Neural cell (in vitro differentiated cells): ENCODE measurements at regions not wholly inside any gene's neighbourhood (a gene's known extent, or its start where the extent isn't known, plus 50 kb on each side); places are given as distances from the start of the nearest gene placed in this dataset.

ENCODE experiments used
- H2AFZ ChIP-seq: fragments of 200-600, 300-800 bp; sonication (generic), shearing (Covaris generic); 2 replicates; pipeline ENCODE4 v1.6.0; 2014; ENCODE audit warnings: low read depth, mild to moderate bottlenecking, antibody characterized with exemption, low read length, moderate library complexity
- H3F3A ChIP-seq: fragments of 200-600 bp; shearing (Covaris generic); 2 replicates; pipeline ENCODE4 v1.6.1; 2016; ENCODE audit warnings: mild to moderate bottlenecking, moderate library complexity, mixed read lengths, antibody characterized with exemption, low read length; ENCODE audit not compliant: insufficient read depth, poor library complexity, severe bottlenecking
- H3K27ac ChIP-seq: fragments of 200-600, 300-800 bp; sonication (generic), shearing (Covaris generic); 2 replicates; pipeline ENCODE4 v1.5.1; 2014; ENCODE audit warnings: mild to moderate bottlenecking, low read length, moderate library complexity
- H3K27me3 ChIP-seq: fragments of 300-800, 200-600 bp; sonication (generic), shearing (Covaris generic); 2 replicates; pipeline ENCODE4 v1.6.0; 2014; ENCODE audit warnings: mild to moderate bottlenecking, low read depth, low read length, moderate library complexity; ENCODE audit not compliant: insufficient read depth
- H3K36me3 ChIP-seq: fragments of 300-800, 200-600 bp; sonication (generic), shearing (Covaris generic); 2 replicates; pipeline ENCODE4 v1.5.1; 2014; ENCODE audit warnings: mild to moderate bottlenecking, antibody characterized with exemption, low read length, moderate library complexity; ENCODE audit not compliant: insufficient read depth
- H3K4me2 ChIP-seq: fragments of 300-800, 200-600 bp; sonication (generic), shearing (Covaris generic); 2 replicates; pipeline ENCODE4 v1.6.0; 2014; ENCODE audit warnings: mild to moderate bottlenecking, low read length
- H3K4me3 ChIP-seq: fragments of 300-800, 200-600 bp; sonication (generic), shearing (Covaris generic); 2 replicates; pipeline ENCODE4 v1.5.1; 2014; ENCODE audit warnings: mild to moderate bottlenecking, low read length, moderate library complexity
- H3K79me2 ChIP-seq: fragments of 200-600 bp; shearing (Covaris generic); replicated peaks from 2 replicates; pipeline ENCODE4 v1.6.0; 2014; ENCODE audit warnings: mild to moderate bottlenecking, low read length, moderate library complexity; ENCODE audit not compliant: insufficient read depth
- H3K9ac ChIP-seq: fragments of 300-800, 200-600 bp; sonication (generic), shearing (Covaris generic); 2 replicates; pipeline ENCODE4 v1.6.1; 2016; ENCODE audit warnings: mild to moderate bottlenecking, low read length, mixed read lengths
- H3K9me2 ChIP-seq: fragments of 200-600 bp; shearing (Covaris generic); 2 replicates; pipeline ENCODE4 v1.6.1; 2016; ENCODE audit warnings: mild to moderate bottlenecking, low read length, mixed read lengths; ENCODE audit not compliant: insufficient read depth
- H3K9me3 ChIP-seq: fragments of 200-600, 300-800 bp; sonication (generic), shearing (Covaris generic); 2 replicates; pipeline ENCODE4 v1.6.1; 2016; ENCODE audit warnings: mild to moderate bottlenecking, mixed run types, low read length, moderate library complexity, mixed read lengths
- H4K20me1 ChIP-seq: fragments of 200-600 bp; shearing (Covaris generic); 2 replicates; pipeline ENCODE4 v1.6.1; 2016; ENCODE audit warnings: mild to moderate bottlenecking, mixed run types; ENCODE audit not compliant: insufficient read depth
- EP300 ChIP-seq: fragments of 450-650 bp; conservative IDR thresholded peaks from 2 replicates; pipeline ENCODE4 v1.6.1; 2014; ENCODE audit warnings: antibody characterized with exemption, mild to moderate bottlenecking, moderate library complexity; ENCODE audit not compliant: poor library complexity, severe bottlenecking
- EZH2 ChIP-seq: fragments of 200-600, 300-800 bp; shearing (Covaris generic), sonication (generic); IDR thresholded peaks from 2 replicates; pipeline ENCODE4 v1.6.1; 2014; ENCODE audit warnings: antibody characterized with exemption, low read length, borderline replicate concordance, mild to moderate bottlenecking; ENCODE audit not compliant: insufficient read depth, poor library complexity, severe bottlenecking
- MXI1 ChIP-seq: fragments of 450-650 bp; conservative IDR thresholded peaks from 2 replicates; pipeline ENCODE4 v1.6.1; 2014; ENCODE audit warnings: antibody characterized with exemption, mild to moderate bottlenecking; ENCODE audit not compliant: poor library complexity, severe bottlenecking
- POLR2AphosphoS5 ChIP-seq: IDR thresholded peaks from 2 replicates; pipeline ENCODE4 v1.6.1; 2012
- RAD21 ChIP-seq: fragments of 450-650 bp; conservative IDR thresholded peaks from 2 replicates; pipeline ENCODE4 v1.6.1; 2014; ENCODE audit warnings: antibody characterized with exemption, mild to moderate bottlenecking, moderate library complexity
- TAF1 ChIP-seq: IDR thresholded peaks from 2 replicates; pipeline ENCODE4 v1.6.1; 2012; ENCODE audit warnings: low read depth
- TF ChIP-seq, protein P1 (sequence below): fragments of 450-650 bp; IDR thresholded peaks from 2 replicates; pipeline ENCODE4 v1.5.1; 2014; ENCODE audit warnings: antibody characterized with exemption, mild to moderate bottlenecking, moderate library complexity; ENCODE audit not compliant: poor library complexity, severe bottlenecking
- TF ChIP-seq, protein P2 (sequence below): IDR thresholded peaks from 2 replicates; pipeline ENCODE4 v1.6.1; 2012; ENCODE audit warnings: borderline replicate concordance

DNA sequence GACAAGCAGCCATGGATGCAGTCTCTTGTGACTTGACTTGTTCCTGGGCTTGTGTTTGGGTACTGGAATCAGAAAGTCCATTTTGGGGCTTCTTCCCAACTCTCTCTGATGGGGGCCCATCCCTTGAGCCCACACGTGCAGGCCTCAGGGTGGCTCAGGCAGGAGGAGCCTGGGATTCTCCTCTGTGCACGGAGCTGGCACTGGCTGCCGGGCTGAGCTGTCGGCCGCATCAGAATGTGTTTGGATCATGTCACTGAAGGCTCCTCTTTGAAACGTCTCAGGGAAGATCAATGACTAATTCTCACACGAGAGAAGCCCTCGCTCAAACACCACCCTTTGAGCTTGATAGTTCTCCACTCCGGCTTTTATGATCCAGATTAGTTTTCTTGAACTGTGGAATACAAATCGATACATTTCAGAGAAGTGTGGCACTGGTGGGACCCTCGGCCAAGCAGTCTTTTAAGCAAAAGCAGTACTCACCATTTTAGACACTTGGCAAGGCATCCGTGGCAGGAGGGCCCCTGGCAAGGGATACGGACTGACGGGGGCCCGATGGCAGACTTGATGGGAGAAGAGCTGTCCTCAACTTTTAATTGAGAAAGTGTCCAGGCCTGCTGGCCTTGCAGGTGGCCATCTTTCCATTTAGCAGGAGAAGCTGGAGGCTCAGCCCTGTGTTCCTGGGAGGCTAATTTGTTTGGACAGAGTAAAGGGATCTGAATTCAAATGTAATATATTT, 220.7 kb upstream of the C1orf174 start:
- H3K27me3 ChIP-seq = no peaks in the 10 kb centered on the region
- TF ChIP-seq TAF1 (no peak), RAD21 (no peak), POLR2AphosphoS5 (no peak), MXI1 (no peak), EZH2 (no peak), EP300 (no peak)
- TF ChIP-seq, protein P1, sequence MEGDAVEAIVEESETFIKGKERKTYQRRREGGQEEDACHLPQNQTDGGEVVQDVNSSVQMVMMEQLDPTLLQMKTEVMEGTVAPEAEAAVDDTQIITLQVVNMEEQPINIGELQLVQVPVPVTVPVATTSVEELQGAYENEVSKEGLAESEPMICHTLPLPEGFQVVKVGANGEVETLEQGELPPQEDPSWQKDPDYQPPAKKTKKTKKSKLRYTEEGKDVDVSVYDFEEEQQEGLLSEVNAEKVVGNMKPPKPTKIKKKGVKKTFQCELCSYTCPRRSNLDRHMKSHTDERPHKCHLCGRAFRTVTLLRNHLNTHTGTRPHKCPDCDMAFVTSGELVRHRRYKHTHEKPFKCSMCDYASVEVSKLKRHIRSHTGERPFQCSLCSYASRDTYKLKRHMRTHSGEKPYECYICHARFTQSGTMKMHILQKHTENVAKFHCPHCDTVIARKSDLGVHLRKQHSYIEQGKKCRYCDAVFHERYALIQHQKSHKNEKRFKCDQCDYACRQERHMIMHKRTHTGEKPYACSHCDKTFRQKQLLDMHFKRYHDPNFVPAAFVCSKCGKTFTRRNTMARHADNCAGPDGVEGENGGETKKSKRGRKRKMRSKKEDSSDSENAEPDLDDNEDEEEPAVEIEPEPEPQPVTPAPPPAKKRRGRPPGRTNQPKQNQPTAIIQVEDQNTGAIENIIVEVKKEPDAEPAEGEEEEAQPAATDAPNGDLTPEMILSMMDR = no peak
- TF ChIP-seq, protein P2, sequence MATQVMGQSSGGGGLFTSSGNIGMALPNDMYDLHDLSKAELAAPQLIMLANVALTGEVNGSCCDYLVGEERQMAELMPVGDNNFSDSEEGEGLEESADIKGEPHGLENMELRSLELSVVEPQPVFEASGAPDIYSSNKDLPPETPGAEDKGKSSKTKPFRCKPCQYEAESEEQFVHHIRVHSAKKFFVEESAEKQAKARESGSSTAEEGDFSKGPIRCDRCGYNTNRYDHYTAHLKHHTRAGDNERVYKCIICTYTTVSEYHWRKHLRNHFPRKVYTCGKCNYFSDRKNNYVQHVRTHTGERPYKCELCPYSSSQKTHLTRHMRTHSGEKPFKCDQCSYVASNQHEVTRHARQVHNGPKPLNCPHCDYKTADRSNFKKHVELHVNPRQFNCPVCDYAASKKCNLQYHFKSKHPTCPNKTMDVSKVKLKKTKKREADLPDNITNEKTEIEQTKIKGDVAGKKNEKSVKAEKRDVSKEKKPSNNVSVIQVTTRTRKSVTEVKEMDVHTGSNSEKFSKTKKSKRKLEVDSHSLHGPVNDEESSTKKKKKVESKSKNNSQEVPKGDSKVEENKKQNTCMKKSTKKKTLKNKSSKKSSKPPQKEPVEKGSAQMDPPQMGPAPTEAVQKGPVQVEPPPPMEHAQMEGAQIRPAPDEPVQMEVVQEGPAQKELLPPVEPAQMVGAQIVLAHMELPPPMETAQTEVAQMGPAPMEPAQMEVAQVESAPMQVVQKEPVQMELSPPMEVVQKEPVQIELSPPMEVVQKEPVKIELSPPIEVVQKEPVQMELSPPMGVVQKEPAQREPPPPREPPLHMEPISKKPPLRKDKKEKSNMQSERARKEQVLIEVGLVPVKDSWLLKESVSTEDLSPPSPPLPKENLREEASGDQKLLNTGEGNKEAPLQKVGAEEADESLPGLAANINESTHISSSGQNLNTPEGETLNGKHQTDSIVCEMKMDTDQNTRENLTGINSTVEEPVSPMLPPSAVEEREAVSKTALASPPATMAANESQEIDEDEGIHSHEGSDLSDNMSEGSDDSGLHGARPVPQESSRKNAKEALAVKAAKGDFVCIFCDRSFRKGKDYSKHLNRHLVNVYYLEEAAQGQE = no peak
- H3K9me2 ChIP-seq = no peaks in the 10 kb centered on the region
- H4K20me1 ChIP-seq = no peaks in the 10 kb centered on the region
- H3K79me2 ChIP-seq = no peaks in the 10 kb centered on the region
- H3K9ac ChIP-seq = no peak overlapping the region
- no peak overlapping the region for H3K4me2 ChIP-seq
- H3K4me3 ChIP-seq = no peak overlapping the region
- H3F3A ChIP-seq = no peaks in the 10 kb centered on the region
- H2AFZ ChIP-seq = no peak overlapping the region
- no peaks in the 10 kb centered on the region for H3K9me3 ChIP-seq
- no peak overlapping the region for H3K27ac ChIP-seq
- no peaks in the 10 kb centered on the region for H3K36me3 ChIP-seq

DNA sequence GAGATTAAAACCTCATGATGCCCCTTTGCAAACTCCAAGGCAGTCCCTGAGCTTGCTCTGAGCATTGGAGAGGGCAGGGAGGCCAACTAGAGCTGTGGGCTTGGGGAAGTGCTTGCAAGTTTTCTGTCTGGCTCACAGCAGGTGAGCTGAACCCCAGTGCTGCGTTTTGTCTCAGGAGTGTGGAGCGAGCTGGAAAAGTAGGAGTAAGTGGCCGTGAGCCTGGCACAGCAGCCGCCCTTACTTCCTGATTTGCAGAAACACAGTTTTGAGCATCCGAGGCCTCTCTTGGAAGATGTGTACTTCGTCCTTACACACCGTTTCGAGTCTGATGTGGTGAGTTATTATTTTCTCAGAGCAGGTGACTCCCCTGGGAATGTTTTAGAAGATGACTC, 221.2 kb upstream of the C1orf174 start:
- H3K36me3 ChIP-seq = no peaks in the 10 kb centered on the region
- no peak overlapping the region for H3K4me2 ChIP-seq
- no peaks in the 10 kb centered on the region for H3K79me2 ChIP-seq
- no peak overlapping the region for H3K4me3 ChIP-seq
- H3K9me3 ChIP-seq = no peaks in the 10 kb centered on the region
- no peaks in the 10 kb centered on the region for H3F3A ChIP-seq
- TF ChIP-seq RAD21 = no peak
- no peak for TF ChIP-seq MXI1
- H3K27ac ChIP-seq = no peak overlapping the region
- H3K9ac ChIP-seq = no peak overlapping the region
- no peaks in the 10 kb centered on the region for H3K9me2 ChIP-seq
- H3K27me3 ChIP-seq = no peaks in the 10 kb centered on the region
- H4K20me1 ChIP-seq = no peaks in the 10 kb centered on the region
- H2AFZ ChIP-seq = no peak overlapping the region
